Liver (tissue), 8 donors: ENCODE measurements at regions not wholly inside any gene's neighbourhood (a gene's known extent, or its start where the extent isn't known, plus 50 kb on each side); places are given as distances from the start of the nearest gene placed in this dataset.

Source experiments
- DNase-seq: peaks from one replicate; pipeline ENCODE4 v3.0.0-alpha.2; 2017; ENCODE audit warnings: low spot score
- H3K27ac ChIP-seq, 2 donors: one replicate each; pipeline ENCODE4 v1.7.0; 2013; ENCODE audit warnings: inconsistent platforms in 2 of 2, low read length in 2 of 2, control low read depth in 1 of 2, low read depth in 1 of 2, mild to moderate bottlenecking in 1 of 2
- H3K27me3 ChIP-seq, 4 donors: one replicate each; pipeline versions ENCODE4 v1.6.1 to v1.7.0; 2013; ENCODE audit warnings: low read length in 3 of 4, inconsistent platforms in 1 of 4, mild to moderate bottlenecking in 1 of 4, moderate library complexity in 1 of 4; ENCODE audit not compliant: control insufficient read depth in 4 of 4, insufficient read depth in 4 of 4
- H3K36me3 ChIP-seq, 4 donors: one replicate each; pipeline versions ENCODE4 v1.6.1 to v1.7.0; 2013; ENCODE audit warnings: low read length in 3 of 4, mild to moderate bottlenecking in 3 of 4, low read depth in 1 of 4, moderate library complexity in 1 of 4; ENCODE audit not compliant: control insufficient read depth in 4 of 4, insufficient read depth in 3 of 4
- H3K4me1 ChIP-seq, 4 donors: one replicate each; pipeline versions ENCODE4 v1.6.1 to v1.7.0; 2013; ENCODE audit warnings: low read length in 3 of 4, mild to moderate bottlenecking in 3 of 4, moderate library complexity in 1 of 4; ENCODE audit not compliant: control insufficient read depth in 4 of 4, insufficient read depth in 4 of 4
- H3K4me3 ChIP-seq, 3 donors: one replicate each; pipeline versions ENCODE4 v1.6.1 to v1.7.0; 2013; ENCODE audit warnings: low read length in 3 of 3, control low read depth in 1 of 3, low read depth in 1 of 3, mild to moderate bottlenecking in 1 of 3
- H3K9ac ChIP-seq, 2 donors: one replicate each; pipeline ENCODE4 v1.7.0; 2013; ENCODE audit warnings: low read length in 2 of 2, mild to moderate bottlenecking in 2 of 2, moderate library complexity in 2 of 2, control low read depth in 1 of 2, low read depth in 1 of 2
- H3K9me3 ChIP-seq, 4 donors: one replicate each; pipeline versions ENCODE4 v1.6.1 to v1.7.0; 2013; ENCODE audit warnings: low read length in 3 of 4; ENCODE audit not compliant: control insufficient read depth in 4 of 4
- ATF3 ChIP-seq: IDR thresholded peaks from 2 replicates; pipeline ENCODE4 v1.6.1; 2016; ENCODE audit warnings: antibody characterized with exemption
- EGR1 ChIP-seq, 2 donors: IDR thresholded peaks; 2 replicates each; pipeline ENCODE4 v1.6.1; 2016 to 2018; ENCODE audit warnings: antibody characterized with exemption in 2 of 2, low read depth in 2 of 2
- FOXA1 ChIP-seq: IDR thresholded peaks from 2 replicates; pipeline ENCODE4 v1.6.1; 2016; ENCODE audit warnings: antibody characterized with exemption
- FOXA2 ChIP-seq: IDR thresholded peaks from 2 replicates; pipeline ENCODE4 v1.6.1; 2016; ENCODE audit warnings: antibody characterized with exemption
- GABPA ChIP-seq, 2 donors: IDR thresholded peaks in 1 of 2; conservative IDR thresholded peaks in 1 of 2; 2 replicates each; pipeline ENCODE4 v1.6.1; 2016; ENCODE audit warnings: antibody characterized with exemption in 2 of 2, mild to moderate bottlenecking in 1 of 2, moderate library complexity in 1 of 2
- HNF4A ChIP-seq, 2 donors: conservative IDR thresholded peaks; 2 replicates each; pipeline ENCODE4 v1.6.1; 2016; ENCODE audit warnings: antibody characterized with exemption in 2 of 2, mild to moderate bottlenecking in 2 of 2
- HNF4G ChIP-seq: IDR thresholded peaks from 2 replicates; pipeline ENCODE4 v1.6.1; 2016; ENCODE audit warnings: antibody characterized with exemption
- JUND ChIP-seq, 2 donors: IDR thresholded peaks; 2 replicates each; pipeline ENCODE4 v1.6.1; 2016; ENCODE audit warnings: antibody characterized with exemption in 2 of 2
- MAX ChIP-seq: IDR thresholded peaks from 2 replicates; pipeline ENCODE4 v1.6.1; 2016; ENCODE audit warnings: antibody characterized with exemption
- NR2F2 ChIP-seq: IDR thresholded peaks from 2 replicates; pipeline ENCODE4 v1.6.1; 2016; ENCODE audit warnings: antibody characterized with exemption
- RAD21 ChIP-seq, 2 donors: IDR thresholded peaks; 2 replicates each; pipeline ENCODE4 v1.6.1; 2016; ENCODE audit warnings: antibody characterized with exemption in 2 of 2, mild to moderate bottlenecking in 2 of 2
- RXRA ChIP-seq, 2 donors: IDR thresholded peaks; 2 replicates each; pipeline ENCODE4 v1.6.1; 2017 to 2018; ENCODE audit warnings: antibody characterized with exemption in 2 of 2, mild to moderate bottlenecking in 1 of 2
- SP1 ChIP-seq: IDR thresholded peaks from 2 replicates; pipeline ENCODE4 v1.6.1; 2018; ENCODE audit warnings: antibody characterized with exemption, mild to moderate bottlenecking
- TAF1 ChIP-seq: conservative IDR thresholded peaks from 2 replicates; pipeline ENCODE4 v1.6.1; 2016; ENCODE audit warnings: antibody characterized with exemption, mild to moderate bottlenecking
- YY1 ChIP-seq: IDR thresholded peaks from 2 replicates; pipeline ENCODE4 v1.6.1; 2016; ENCODE audit warnings: antibody characterized with exemption, mild to moderate bottlenecking
- ZBTB33 ChIP-seq: IDR thresholded peaks from 2 replicates; pipeline ENCODE4 v1.6.1; 2016; ENCODE audit warnings: antibody characterized with exemption
- WGBS: extraction: QIAGEN DNeasy Blood & Tissue Kit; methylation state at CpG from one replicate; pipeline ENCODE4 v1.1.7; 2013; 5-methylcytosine and 5-hydroxymethylcytosine counted together
- TF ChIP-seq, protein P1 (sequence below): IDR thresholded peaks from 2 replicates; pipeline ENCODE4 v1.6.1; 2016; ENCODE audit warnings: antibody characterized with exemption, mild to moderate bottlenecking
- TF ChIP-seq, protein P2 (sequence below): fragments of 150-350 bp; IDR thresholded peaks from 2 replicates; pipeline ENCODE4 v1.5.1; 2017; ENCODE audit warnings: improper control_type of control experiment, low read depth, low read length; ENCODE audit not compliant: missing input control
- donor health status: healthy.
- donor health status: healthy.
- donor health status: healthy.
- donor health status: healthy.
- donor health status: healthy.

DNA sequence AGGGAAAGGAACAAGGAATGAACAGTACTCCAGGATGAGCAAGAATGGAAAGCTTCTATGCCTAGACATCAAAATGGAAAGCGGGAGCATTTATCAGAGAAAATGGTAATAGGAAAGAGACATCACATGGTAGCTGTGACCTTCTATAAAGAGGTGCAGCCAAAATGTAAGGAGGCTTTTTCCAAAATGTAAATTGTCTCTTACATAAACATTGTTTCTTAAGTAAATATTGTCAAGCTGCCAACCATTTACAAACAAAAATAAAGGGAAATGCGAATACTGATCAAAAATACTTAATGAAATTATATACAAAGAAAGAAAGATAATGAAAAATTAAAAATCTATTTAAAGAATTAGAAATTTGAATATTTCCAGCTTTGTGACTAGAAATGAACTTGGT, 55.0 kb upstream of the RASGEF1B start:
- Histone ChIP-seq H3K9ac (no peak overlapping the region), H3K27me3 (no peaks in the 10 kb centered on the region), H3K4me1 (no peaks in the 10 kb centered on the region), H3K36me3 (no peaks in the 10 kb centered on the region), H3K27ac (no peak overlapping the region), H3K9me3 (no peaks in the 10 kb centered on the region), H3K4me3 (no peak overlapping the region)
- no peak for TF ChIP-seq TAF1
- TF ChIP-seq FOXA1: no peak
- TF ChIP-seq FOXA2: no peak
- TF ChIP-seq, protein P1, sequence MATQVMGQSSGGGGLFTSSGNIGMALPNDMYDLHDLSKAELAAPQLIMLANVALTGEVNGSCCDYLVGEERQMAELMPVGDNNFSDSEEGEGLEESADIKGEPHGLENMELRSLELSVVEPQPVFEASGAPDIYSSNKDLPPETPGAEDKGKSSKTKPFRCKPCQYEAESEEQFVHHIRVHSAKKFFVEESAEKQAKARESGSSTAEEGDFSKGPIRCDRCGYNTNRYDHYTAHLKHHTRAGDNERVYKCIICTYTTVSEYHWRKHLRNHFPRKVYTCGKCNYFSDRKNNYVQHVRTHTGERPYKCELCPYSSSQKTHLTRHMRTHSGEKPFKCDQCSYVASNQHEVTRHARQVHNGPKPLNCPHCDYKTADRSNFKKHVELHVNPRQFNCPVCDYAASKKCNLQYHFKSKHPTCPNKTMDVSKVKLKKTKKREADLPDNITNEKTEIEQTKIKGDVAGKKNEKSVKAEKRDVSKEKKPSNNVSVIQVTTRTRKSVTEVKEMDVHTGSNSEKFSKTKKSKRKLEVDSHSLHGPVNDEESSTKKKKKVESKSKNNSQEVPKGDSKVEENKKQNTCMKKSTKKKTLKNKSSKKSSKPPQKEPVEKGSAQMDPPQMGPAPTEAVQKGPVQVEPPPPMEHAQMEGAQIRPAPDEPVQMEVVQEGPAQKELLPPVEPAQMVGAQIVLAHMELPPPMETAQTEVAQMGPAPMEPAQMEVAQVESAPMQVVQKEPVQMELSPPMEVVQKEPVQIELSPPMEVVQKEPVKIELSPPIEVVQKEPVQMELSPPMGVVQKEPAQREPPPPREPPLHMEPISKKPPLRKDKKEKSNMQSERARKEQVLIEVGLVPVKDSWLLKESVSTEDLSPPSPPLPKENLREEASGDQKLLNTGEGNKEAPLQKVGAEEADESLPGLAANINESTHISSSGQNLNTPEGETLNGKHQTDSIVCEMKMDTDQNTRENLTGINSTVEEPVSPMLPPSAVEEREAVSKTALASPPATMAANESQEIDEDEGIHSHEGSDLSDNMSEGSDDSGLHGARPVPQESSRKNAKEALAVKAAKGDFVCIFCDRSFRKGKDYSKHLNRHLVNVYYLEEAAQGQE: no peak
- no peak for TF ChIP-seq ZBTB33
- no peak for TF ChIP-seq YY1
- no peak for TF ChIP-seq HNF4G
- TF ChIP-seq NR2F2: no peak
- no peak for TF ChIP-seq RXRA (IDR thresholded peaks at IDR 0.05)
- TF ChIP-seq RAD21 (IDR thresholded peaks at IDR 0.05): no peak
- TF ChIP-seq MAX: no peak
- no peak for TF ChIP-seq EGR1 (IDR thresholded peaks at IDR 0.05; ENCODE audit: low read depth in 2 of 2)
- no peak for TF ChIP-seq JUND (IDR thresholded peaks at IDR 0.05)
- TF ChIP-seq, protein P2, sequence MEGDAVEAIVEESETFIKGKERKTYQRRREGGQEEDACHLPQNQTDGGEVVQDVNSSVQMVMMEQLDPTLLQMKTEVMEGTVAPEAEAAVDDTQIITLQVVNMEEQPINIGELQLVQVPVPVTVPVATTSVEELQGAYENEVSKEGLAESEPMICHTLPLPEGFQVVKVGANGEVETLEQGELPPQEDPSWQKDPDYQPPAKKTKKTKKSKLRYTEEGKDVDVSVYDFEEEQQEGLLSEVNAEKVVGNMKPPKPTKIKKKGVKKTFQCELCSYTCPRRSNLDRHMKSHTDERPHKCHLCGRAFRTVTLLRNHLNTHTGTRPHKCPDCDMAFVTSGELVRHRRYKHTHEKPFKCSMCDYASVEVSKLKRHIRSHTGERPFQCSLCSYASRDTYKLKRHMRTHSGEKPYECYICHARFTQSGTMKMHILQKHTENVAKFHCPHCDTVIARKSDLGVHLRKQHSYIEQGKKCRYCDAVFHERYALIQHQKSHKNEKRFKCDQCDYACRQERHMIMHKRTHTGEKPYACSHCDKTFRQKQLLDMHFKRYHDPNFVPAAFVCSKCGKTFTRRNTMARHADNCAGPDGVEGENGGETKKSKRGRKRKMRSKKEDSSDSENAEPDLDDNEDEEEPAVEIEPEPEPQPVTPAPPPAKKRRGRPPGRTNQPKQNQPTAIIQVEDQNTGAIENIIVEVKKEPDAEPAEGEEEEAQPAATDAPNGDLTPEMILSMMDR: no peak
- TF ChIP-seq HNF4A (conservative IDR thresholded peaks at IDR 0.05): no peak
- no peak for TF ChIP-seq ATF3
- TF ChIP-seq SP1: no peak
- no peak for TF ChIP-seq GABPA (IDR thresholded peaks at IDR 0.05 in 1 of 2, conservative IDR thresholded peaks at IDR 0.05 in 1 of 2)
- 71% methylated on average over 2 of the region's 2 CpGs for WGBS
- no peak for DNase-seq
